Caco-2 (cell line): ENCODE measurements at regions not wholly inside any gene's neighbourhood (a gene's known extent, or its start where the extent isn't known, plus 50 kb on each side); places are given as distances from the start of the nearest gene placed in this dataset.
"Not testable (repeated sequence)": the region's sequence is repeated elsewhere in the genome, so short reads cannot be mapped to it uniquely, and the experiment has no call there.

Source experiments
- BruUV-seq: library from RNA; stranded (reverse); fragments of 400-500 nt; replicated peaks from 2 replicates; lab custom pipeline; 2021; lab: Mats Ljungman, UMichigan
- CTCF ChIA-PET: fragments of 300-600 bp; sonication (Branson Sonifier 250); formaldehyde crosslinking; loops from one replicate; lab custom pipeline; 2022; ENCODE audit warnings: antibody characterized with exemption; lab: Charles Lee
- POLR2A ChIA-PET: fragments of 300-600 bp; sonication (Branson Sonifier 250); formaldehyde crosslinking; loops from one replicate; lab custom pipeline; 2022; ENCODE audit warnings: antibody characterized with exemption; lab: Charles Lee
- DNase-seq, 2 experiments: peaks; one replicate each; pipeline versions ENCODE4 v3.0.0 to v3.0.0-alpha.2; 2020 to 2022
- H3K27me3 ChIP-seq: replicated peaks from 2 replicates; pipeline ENCODE4 v1.6.0; 2011; ENCODE audit warnings: low read length; ENCODE audit not compliant: control insufficient read depth, insufficient read depth
- H3K36me3 ChIP-seq: 2 replicates; pipeline ENCODE4 v1.5.1; 2011; ENCODE audit warnings: low read length; ENCODE audit not compliant: control insufficient read depth, insufficient read depth
- H3K4me1 ChIP-seq: fragments of 250-450 bp; sonication (Bioruptor Pico); 2 replicates; pipeline ENCODE4 v1.5.1; 2020; ENCODE audit warnings: mild to moderate bottlenecking
- H3K4me3 ChIP-seq: 2 replicates; pipeline ENCODE4 v1.5.1; 2011; ENCODE audit warnings: low read depth, mild to moderate bottlenecking, control low read depth, low read length
- H3K9me3 ChIP-seq: fragments of 250-450 bp; sonication (Bioruptor Pico); 2 replicates; pipeline ENCODE4 v1.5.1; 2020; ENCODE audit warnings: mild to moderate bottlenecking, moderate library complexity
- H3K27ac Mint-ChIP-seq: one replicate; pipeline ENCODE4 v1.8.0; 2022; ENCODE audit warnings: mixed read lengths; ENCODE audit not compliant: unreplicated experiment
- H3K27me3 Mint-ChIP-seq: one replicate; pipeline ENCODE4 v1.8.0; 2022; ENCODE audit warnings: mixed read lengths; ENCODE audit not compliant: insufficient read depth, unreplicated experiment
- H3K36me3 Mint-ChIP-seq: one replicate; pipeline ENCODE4 v1.8.0; 2022; ENCODE audit warnings: mild to moderate bottlenecking, mixed read lengths; ENCODE audit not compliant: insufficient read depth, unreplicated experiment
- H3K4me1 Mint-ChIP-seq: one replicate; pipeline ENCODE4 v1.8.0; 2022; ENCODE audit warnings: low read depth, mixed read lengths; ENCODE audit not compliant: unreplicated experiment
- H3K4me3 Mint-ChIP-seq: one replicate; pipeline ENCODE4 v1.8.0; 2022; ENCODE audit warnings: mild to moderate bottlenecking, moderate library complexity, mixed read lengths; ENCODE audit not compliant: unreplicated experiment
- H3K9me3 Mint-ChIP-seq: one replicate; pipeline ENCODE4 v1.8.0; 2022; ENCODE audit warnings: mixed read lengths; ENCODE audit not compliant: unreplicated experiment
- intact Hi-C: fragments of 100-400 bp; cut with micrococcal nuclease; formaldehyde crosslinking; loops from one replicate; pipeline ENCODE4 v1.10.0; 2022; ENCODE audit not compliant: unreplicated experiment

DNA sequence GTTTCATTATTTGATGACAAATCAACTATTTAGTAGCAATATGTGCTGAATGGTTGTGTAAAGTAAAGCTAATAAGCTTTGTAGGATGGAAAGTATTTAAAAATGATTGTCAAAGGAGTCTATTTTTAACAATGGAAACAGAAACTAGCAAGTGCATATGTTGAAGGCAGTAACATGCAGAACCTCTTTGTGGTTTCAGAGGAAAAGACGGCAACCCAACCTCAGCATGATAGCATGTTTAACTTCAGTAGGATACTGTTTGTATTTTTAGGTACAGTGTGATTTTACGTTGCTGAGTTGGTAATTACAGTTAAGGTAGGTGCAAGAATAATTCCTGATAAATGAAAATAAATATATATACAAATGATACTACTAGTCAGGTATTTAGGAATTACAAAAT lies 545.4 kb downstream of the CDY1 start:
- H3K9me3 ChIP-seq, CTCF ChIA-PET, H3K27ac Mint-ChIP-seq, H3K27me3 ChIP-seq, H3K4me3 Mint-ChIP-seq, H3K9me3 Mint-ChIP-seq, POLR2A ChIA-PET, H3K4me1 ChIP-seq, H3K4me1 Mint-ChIP-seq, H3K27me3 Mint-ChIP-seq, DNase-seq, H3K36me3 ChIP-seq, H3K4me3 ChIP-seq, BruUV-seq, intact Hi-C loops, H3K36me3 Mint-ChIP-seq: not testable (repeated sequence)

DNA sequence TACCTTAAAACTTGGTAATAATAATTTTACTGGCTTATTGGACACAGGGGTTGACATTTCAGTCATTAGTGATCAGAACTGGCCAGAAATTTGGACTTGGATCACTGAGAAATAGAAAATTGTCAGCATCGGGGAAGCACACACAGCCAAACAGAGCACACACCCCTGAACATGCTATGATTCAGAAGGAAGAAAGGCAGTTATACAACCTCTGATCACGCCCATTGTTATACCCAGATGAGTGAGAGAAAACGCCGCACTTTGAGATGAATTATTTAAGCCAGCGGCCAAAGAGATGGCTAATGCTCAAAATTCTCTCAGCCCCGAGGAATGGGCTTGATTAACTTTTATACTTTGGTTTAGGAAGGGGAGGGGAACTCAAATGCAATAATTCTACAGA lies 557.4 kb downstream of the CDY1 start:
- CTCF ChIA-PET, result not testable (repeated sequence)

DNA sequence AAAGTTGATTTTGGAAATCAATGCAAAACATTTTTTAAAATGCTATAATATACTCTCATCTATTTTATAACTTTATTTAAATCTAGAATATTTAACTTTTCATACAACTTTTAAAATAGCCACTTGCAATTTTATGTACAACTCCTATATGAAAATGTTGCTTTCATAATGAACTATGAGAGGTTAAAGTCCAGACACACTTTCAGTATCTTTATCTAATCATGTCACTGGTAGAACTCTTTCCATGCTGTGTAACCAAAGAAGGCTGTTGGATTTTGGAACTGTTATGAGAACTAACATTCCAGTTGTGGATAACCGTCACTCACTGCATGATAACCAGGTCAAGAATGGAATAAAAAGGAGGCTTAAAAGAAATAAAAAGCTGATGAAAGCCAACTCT lies 603.1 kb downstream of the CDY1 start:
- H3K4me3 Mint-ChIP-seq, H3K4me3 ChIP-seq, H3K27me3 ChIP-seq, H3K36me3 ChIP-seq, H3K27ac Mint-ChIP-seq, BruUV-seq, DNase-seq, H3K9me3 Mint-ChIP-seq, H3K4me1 Mint-ChIP-seq, H3K36me3 Mint-ChIP-seq, H3K27me3 Mint-ChIP-seq, POLR2A ChIA-PET, H3K9me3 ChIP-seq, H3K4me1 ChIP-seq, CTCF ChIA-PET, intact Hi-C loops: not testable (repeated sequence)

More for the DNA sequence above, 557.4 kb downstream of the CDY1 start:
- H3K9me3 ChIP-seq, BruUV-seq, H3K4me1 ChIP-seq, H3K4me1 Mint-ChIP-seq, H3K27me3 Mint-ChIP-seq, H3K27ac Mint-ChIP-seq, H3K36me3 Mint-ChIP-seq, H3K27me3 ChIP-seq, H3K9me3 Mint-ChIP-seq, DNase-seq, intact Hi-C loops, POLR2A ChIA-PET, H3K36me3 ChIP-seq, H3K4me3 ChIP-seq, H3K4me3 Mint-ChIP-seq: not testable (repeated sequence)

DNA sequence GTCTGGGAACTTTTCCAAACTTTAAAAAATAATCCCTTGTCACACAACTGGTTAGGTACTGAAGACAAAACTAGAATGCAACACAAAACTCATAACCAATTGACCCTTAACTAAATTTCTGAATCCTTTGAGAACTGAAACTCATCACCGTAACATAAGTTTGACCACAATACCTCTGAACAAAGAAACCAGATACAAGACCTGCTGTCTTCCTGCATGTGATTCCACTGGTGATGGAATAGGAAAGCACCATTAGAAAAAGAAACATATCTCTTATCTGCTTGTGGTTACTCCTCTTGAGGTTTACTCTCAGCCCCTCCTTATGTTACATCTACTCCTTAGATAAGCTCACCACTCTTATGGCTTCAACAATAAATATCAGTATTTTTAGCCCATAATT lies 603.6 kb downstream of the CDY1 start:
- H3K9me3 ChIP-seq, BruUV-seq, H3K4me3 Mint-ChIP-seq, POLR2A ChIA-PET, H3K4me3 ChIP-seq, H3K9me3 Mint-ChIP-seq, H3K36me3 Mint-ChIP-seq, H3K4me1 Mint-ChIP-seq, H3K27me3 Mint-ChIP-seq, H3K36me3 ChIP-seq, DNase-seq, H3K27me3 ChIP-seq, H3K4me1 ChIP-seq, CTCF ChIA-PET, intact Hi-C loops, H3K27ac Mint-ChIP-seq: not testable (repeated sequence)

DNA sequence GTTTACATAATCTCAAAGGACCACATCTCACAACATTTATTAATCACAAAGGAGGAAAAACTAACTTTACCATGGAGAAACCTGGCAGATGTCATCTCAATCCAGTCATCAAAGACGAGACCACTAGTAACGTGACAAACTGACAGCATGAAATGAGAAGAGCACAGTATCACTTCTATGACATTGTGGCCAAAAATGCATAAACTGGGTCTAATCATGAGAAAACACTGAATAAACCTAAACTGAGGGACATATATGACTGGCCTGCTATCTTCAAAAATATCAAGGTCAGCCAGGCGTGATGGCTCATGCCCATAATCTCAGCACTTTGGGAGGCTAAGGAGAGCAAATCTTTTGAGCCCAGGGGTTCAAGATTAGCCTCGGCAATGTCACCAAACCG lies 619.0 kb downstream of the CDY1 start:
- H3K27me3 Mint-ChIP-seq, H3K9me3 ChIP-seq, DNase-seq, CTCF ChIA-PET, H3K4me3 Mint-ChIP-seq, H3K27ac Mint-ChIP-seq, H3K4me1 ChIP-seq, BruUV-seq, H3K36me3 Mint-ChIP-seq, H3K36me3 ChIP-seq, H3K27me3 ChIP-seq, H3K4me1 Mint-ChIP-seq, H3K9me3 Mint-ChIP-seq, POLR2A ChIA-PET, H3K4me3 ChIP-seq, intact Hi-C loops: not testable (repeated sequence)

DNA sequence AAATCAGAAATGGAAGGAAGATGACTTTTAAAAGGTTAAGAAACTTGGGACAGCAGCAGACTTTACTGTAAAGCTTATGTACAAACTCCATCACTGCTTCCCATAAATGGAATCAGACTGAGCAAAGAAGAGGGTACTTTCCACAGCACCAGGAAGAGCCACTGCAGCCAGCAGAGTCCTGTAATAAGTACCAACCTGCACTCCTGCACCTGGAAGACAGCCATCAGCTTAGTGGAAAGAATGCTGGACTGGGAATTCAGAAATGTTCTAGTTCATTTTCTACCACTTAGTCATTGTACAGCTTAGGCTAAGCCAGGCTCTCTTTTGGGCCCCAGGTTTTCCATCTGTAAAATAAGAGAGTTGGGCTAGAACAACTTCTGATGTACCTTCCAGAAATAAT lies 632.3 kb downstream of the CDY1 start:
- H3K4me1 ChIP-seq, H3K9me3 ChIP-seq, intact Hi-C loops, H3K9me3 Mint-ChIP-seq, H3K36me3 ChIP-seq, POLR2A ChIA-PET, H3K4me3 Mint-ChIP-seq, DNase-seq, H3K27ac Mint-ChIP-seq, H3K4me1 Mint-ChIP-seq, H3K36me3 Mint-ChIP-seq, H3K27me3 Mint-ChIP-seq, BruUV-seq, H3K27me3 ChIP-seq, H3K4me3 ChIP-seq, CTCF ChIA-PET: not testable (repeated sequence)

DNA sequence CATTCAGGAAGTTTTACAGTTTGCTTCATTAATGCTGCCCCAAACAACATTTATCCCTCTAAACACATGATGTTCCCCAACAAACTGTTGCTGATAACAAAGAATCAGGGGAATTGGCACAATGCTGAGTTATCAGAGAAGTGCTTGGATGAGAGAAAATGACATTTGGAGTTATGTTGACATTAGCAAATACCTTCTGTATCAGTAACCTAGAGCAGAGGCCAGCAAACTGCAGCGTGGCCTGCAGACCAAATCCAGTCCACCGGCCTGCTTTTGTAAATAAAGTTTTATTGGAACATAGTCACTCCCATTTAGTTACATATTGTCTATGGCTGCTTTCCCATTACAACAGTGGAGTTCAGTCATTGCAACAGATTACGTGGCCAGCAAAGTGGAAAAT lies 643.5 kb downstream of the CDY1 start:
- CTCF ChIA-PET, H3K27me3 ChIP-seq, H3K36me3 ChIP-seq, H3K4me1 ChIP-seq, H3K27me3 Mint-ChIP-seq, intact Hi-C loops, H3K4me3 ChIP-seq, H3K9me3 Mint-ChIP-seq, POLR2A ChIA-PET, H3K4me3 Mint-ChIP-seq, BruUV-seq, H3K36me3 Mint-ChIP-seq, H3K4me1 Mint-ChIP-seq, H3K9me3 ChIP-seq, DNase-seq, H3K27ac Mint-ChIP-seq: not testable (repeated sequence)
